HG03460 (cell line): ENCODE measurements at regions not wholly inside any gene's neighbourhood (a gene's known extent, or its start where the extent isn't known, plus 50 kb on each side); places are given as distances from the start of the nearest gene placed in this dataset.

Source experiments
- ATAC-seq: cut with Tn5 transposase; IDR thresholded peaks from one replicate; pipeline ENCODE4 v1.9.1; 2021; ENCODE audit not compliant: unreplicated experiment

DNA sequence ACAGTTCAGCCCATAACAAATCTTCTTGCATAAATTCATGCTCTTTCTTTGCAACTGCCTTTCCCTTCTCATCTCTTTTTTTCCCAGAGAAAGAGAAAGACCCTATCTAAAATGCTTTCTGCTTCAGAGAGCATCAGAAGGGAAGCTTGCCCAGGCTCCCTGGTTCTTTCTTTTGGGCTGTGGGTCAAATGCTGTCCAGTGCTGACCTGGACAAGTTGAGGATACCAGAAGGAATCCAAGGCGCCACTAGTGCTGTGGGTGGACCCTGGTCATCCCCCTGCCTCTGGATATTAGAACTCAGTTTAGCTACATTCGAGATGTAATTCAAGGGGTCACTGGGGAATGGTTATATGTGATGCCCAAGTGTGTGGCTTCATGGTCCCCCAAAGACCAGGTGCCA, 411.6 kb downstream of the RPS24 start:
- ATAC-seq = no peak

DNA sequence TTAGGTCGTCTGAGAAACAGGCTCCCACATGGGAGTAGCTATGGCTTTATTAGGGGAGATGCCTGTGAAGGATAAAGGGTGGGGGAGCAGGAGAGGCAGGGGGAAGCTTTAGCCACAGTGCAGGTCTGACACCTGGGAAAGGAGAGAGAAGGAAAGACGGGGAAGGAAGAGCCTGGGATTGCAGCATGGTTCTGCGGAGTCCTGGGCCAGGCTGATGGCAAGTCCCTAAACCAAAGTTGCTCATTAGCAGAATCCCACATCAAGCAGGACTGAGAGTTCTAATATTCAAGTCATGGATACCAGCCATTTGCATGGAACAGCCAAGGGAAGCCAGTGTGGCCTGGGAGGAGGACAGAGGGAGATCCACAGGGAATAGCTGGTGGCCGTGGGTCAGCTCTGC, 414.8 kb downstream of the RPS24 start:
- ATAC-seq = no peak

DNA sequence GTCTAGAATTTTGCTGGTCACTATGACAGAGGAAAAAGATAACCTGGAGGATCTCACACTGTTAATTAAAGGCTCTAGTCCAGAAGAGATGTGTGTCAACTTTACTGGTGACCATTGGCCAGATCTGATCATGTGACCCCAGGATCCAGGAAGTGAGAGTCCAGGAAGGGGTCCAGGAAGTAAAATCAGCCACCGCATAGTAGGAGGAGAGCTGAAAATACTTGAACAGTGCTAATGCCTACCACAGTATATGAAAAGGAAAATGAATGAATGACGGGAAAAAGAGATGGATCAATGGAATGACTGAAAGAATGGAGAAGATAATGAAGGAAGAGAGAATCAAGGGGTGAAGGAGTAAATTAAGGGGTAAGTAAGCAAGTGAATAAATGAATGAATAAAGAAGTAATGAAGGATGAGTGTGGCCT, 415.3 kb downstream of the RPS24 start:
- ATAC-seq = no peak

DNA sequence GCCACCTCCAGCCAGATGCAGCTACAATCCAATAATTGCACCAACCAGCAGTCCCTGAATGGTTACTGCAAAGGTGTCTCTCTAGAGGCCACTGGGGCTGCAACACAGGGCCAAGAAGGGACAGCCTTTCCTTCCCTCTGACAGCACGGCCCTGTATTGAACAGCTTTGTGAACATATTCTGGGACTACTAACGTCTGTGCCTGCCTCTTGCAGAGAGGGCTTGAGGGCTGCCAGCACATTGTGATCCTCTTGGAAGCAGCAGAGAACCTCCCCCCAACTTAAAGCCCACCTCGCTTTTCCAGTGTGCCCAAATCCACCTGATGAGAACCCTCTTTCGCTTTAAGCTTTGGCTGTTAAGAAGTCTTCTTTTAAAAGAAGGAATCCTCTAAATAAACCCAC, 415.9 kb downstream of the RPS24 start:
- no peak for ATAC-seq

DNA sequence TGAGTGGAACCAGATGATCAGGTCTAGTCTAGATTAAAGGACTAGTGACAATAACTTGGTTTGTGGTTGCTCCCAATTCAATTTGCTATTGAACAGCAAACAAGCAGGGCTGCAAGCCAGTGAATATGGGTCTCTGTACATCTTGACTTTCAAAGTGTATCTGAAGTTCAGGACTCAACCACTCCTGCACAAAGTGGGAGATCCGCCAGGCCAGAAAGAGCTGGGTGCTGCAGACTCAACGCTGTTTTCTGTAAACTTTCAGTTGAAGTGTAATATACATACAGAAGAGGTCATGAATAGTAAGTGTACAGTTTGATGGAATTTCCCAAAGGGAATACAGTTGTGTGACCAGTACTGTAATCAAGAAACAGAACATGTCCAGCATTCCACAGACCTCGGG, 416.6 kb downstream of the RPS24 start:
- ATAC-seq = no peak

DNA sequence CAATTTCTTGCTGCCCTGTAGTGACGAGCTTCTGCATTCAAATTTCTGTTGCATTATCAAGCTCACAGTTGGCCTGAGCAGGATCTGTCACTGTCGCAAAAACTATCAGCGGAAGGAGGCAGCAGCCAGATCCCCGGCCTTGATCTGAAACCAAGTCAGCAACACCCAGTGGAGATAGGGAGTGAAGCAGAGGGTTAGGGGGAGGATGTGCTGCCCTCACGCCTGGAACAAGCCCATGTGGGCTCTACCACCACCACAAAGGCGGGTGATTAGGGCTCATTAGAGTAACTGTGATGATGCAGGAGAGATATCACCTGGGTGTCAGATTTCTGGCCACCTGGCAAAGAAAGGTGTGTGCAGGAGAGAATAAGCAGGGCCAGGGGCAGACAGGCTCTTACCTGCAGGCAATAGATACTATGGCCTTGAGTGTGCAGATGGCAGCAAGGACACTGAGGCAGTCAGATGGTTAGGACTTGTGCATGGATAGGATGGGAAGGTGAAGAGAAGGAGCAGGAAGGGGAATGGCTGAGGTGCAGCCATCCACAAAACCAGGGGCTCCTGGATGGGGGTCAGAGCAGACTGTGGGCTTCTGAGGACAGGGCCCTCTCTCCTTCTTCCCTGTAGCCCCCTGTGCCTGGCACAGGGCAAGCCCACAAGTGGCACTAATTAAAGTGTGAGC, 417.3 kb downstream of the RPS24 start:
- ATAC-seq = no peak

DNA sequence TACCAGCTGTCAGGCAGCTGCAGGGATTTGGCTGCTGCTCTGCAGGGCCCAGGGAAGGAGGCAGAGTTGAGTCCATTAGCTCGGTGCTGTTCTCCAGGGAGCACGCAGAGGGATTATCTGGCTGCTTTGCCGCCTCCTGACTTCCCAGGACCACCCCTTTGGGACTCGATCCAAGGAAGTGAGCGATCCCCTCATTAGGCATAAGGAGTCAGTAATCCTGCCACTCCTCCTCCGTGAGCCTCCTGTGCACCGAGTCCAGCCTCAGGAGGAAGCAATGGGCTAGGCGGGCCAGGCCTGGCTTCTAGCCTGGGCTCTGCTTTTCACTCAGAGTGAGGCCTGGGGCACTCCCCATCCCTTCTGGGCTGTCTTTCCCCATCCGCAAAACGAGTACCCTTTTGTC, 417.9 kb downstream of the RPS24 start:
- ATAC-seq = no peak

DNA sequence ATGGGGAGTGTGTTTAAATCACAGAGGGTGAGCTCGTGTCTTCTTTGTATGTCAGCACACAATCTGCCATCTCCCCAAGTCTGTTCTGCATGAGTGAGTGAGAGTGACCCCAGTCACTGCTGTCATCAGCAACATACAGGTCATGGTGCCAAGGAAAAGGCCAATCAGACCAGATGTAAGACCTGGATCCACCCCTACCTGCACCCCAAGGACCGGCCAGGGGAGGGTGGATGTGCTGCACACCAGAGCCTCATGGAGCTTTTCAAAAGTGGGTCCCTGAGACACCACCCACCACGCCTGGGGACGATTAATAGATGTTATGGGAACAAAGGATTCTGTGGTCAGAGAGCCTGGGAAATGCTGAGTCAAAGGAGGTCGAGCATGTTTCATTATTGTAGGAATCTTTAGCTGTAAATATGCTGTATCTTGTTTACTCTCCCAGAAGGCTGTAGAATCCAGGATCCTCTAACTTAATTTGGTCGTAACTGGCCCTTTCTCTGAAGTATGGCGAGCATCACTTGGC, 420.5 kb downstream of the RPS24 start:
- no peak for ATAC-seq

DNA sequence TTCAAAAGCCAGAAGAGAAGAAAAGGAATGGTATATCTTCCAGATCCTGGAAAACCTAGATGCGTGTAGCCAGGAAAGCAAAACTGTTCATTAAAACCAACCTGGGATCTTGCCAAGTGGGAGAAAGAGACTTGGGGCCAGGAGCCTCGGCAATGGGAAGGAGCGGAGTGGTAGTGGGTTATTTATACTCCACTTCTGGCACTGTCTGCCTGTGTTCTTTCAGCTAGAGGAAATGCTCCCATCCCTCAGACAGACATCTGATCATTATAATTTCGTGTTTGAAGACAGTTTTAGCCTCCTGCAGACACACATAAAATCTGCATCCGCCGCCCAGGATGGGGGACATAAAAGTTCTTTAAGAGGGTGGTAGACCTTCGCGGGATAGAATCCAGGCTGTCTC, 421.6 kb downstream of the RPS24 start:
- no peak for ATAC-seq

DNA sequence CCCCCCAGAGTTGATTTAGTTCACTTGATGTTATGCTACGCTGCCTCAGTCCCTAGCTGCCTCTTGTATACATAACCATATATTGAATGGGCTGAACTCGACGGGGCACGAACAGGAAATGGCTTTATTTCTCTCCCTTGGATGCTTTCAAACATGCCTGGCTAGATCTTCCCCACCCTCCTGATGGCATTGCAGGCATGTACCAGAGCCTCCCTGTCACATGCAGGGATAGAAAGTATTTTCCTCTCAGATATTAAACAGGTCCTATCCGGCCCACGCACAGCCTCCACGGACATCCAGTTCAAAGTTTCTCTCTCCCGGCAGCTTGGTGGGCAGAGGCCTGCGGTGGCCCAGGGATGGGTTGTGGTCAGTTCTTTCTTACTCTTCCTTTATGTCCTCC, 422.1 kb downstream of the RPS24 start:
- no peak for ATAC-seq

DNA sequence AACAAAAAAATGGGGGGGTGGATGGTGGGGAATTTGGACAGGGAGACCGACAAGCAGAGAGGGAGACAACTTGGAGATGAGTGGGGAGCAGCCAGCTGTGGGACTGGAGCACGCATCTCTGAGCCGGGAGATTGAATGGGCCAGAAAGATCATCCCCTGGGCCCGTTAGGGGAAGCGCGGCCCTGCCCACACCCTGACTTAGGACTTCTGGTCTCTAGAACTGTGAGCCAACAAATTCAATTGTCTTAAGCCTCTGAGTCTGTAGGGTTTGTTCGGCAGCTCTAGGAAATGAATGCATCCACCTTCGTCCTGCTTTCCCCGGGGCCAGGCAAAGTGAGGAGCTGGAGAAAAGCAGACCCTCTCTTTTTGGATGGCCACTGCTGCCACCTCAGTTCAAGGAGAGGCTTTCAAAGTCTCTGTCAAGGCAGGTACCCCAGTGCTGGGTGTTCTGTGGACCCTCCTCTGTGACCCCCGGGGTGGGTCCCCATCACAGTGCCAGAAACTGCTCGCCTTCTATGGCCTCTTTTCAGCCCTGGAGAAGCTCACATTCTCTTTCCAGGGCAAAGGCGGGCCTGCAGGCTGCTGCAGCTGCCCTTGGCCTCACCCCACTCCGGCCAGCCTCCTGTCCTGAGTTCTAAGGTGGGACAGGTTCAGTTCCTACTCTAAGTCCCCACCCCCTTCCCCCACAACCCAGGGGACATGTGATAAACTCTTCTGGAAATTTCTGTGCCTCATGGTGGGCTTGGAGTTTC, 423.2 kb downstream of the RPS24 start:
- ATAC-seq = no peak

DNA sequence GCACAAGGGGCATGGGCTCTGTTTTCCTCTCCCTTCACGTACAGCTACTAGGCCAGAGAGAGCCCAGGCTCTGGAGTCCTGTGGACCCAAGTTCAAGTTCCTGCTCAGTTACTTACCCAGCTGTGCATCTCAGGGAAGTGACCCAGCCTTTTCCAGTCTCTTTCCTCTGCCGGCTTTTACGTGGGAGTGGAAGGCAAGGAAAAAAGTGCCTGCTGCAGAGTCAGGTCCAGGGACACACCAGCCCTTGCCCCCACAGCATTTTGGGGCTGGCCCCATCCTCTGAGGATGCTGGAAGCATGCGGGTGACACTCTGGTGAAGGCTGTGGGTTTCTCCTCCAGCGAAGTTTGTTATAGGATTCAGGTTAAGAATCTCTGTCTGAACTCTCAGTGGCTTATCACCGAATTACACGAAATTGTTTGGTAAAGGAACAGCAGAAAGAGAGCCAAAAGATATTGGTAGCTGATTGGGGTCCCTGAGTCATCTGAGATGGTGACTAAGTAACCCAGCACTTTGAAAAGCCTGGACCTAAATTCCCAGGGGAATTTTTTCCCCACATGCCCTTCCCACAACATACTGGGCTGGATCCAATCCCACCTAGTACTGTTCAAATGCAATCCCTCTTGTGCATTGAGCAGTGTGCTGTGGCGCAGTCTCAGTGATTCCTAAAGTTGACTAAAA, 424.3 kb downstream of the RPS24 start:
- ATAC-seq = no peak

DNA sequence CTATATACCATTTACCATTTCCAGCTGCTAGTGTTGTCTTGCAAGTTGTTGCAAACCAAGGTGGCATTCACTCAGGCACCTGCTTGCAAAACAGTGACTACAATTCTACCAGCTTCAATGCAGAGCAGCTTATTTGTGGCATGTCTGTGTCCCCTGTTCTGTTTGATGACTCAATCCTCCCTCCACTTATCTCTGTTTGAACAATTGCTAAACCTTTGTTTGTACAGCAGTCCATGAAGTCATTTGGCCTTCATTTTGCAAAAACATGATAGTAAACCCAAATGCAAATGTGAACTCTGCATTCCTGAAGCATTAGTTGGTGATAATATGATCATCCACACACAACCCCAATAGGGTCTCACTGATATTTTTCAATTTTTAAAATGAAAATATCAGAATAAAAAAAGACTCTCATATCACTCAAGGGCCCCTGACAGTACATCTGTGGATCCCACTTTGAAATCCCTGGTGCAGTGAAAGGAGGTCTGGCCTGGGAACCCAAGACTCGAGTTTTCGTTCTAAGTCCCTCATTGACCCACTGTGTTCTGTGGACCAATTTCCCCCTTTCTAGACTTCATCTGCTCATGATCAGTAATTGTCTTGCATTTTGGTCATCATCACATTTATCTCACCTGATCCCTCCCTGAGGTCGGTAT, 425.4 kb downstream of the RPS24 start:
- ATAC-seq = no peak

DNA sequence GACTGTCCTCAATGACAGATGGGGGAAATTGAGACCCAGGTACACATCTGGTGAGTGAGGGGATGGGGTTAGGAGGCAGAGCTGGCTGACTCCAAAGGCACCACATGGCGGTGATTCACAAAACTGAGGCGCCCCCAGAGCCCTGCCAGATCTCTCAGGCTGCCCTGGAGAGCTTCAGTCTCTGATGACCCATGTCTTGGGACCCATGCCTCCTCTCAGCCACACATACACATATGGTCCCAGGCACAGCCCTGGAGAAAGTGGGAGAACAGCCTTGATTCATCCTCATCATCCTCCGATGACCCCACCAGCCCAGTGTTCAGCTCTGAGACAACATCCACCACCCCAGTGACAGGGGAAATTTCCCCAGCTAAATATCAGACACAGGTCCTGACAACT, 426.0 kb downstream of the RPS24 start:
- ATAC-seq = no peak

DNA sequence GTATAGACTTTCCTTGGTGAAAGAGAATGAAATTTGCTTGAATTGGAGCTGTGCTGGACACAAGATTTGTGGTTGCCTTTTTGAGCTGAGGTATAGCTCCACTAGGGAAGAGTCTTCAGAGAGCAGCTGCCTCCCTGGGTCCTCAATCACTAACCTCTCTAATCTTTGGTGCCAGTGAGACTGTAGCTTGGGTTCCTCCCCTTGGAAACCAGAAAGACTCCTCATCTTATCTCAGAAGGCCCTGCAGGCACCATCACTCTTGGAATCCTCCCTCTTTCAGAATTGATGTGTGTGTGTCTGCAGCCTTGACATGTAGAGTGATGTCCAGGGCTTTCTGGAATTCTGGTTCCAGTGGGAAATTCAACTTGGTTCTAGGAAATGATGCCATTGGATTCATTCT, 426.5 kb downstream of the RPS24 start:
- no peak for ATAC-seq

DNA sequence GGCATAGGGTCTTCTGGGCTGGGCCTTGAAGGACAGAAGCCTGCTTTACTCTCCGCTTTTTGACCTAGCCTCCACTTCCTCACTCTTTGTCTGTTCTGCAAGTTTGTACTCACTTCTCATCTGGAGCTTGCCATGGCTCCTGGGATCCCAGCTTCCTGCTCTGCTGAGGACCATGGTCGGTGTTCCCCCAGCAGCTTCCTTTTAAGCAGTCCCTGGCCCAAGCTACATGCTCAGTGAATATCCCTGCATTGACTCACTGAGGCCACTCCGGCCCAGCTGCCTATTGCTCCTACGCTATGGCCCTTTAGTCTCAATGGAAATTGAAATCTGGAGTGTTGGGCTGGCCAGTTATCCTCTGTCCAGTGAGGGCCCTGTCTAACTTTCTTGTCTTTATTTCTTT, 427.7 kb downstream of the RPS24 start:
- ATAC-seq = no peak

DNA sequence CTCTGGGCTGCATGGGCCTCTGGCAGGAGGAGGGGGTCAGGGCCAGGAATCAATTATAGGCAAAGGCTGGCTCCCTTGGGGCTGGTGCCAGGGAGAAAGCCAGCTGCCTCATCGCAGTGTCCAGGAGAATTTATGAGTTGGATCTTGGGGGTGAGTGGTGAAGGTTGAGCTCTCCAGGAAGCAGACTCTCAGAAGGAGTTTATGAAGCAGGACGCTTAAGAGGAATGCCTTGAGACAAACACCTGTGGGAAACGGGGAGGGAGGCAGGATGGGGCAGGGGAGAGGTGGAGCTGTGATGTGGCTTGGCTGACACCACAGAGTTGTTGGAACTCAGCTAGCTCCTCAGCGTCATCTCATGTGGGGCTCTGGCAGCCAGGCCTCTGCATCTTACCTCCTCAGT, 428.5 kb downstream of the RPS24 start:
- no peak for ATAC-seq

DNA sequence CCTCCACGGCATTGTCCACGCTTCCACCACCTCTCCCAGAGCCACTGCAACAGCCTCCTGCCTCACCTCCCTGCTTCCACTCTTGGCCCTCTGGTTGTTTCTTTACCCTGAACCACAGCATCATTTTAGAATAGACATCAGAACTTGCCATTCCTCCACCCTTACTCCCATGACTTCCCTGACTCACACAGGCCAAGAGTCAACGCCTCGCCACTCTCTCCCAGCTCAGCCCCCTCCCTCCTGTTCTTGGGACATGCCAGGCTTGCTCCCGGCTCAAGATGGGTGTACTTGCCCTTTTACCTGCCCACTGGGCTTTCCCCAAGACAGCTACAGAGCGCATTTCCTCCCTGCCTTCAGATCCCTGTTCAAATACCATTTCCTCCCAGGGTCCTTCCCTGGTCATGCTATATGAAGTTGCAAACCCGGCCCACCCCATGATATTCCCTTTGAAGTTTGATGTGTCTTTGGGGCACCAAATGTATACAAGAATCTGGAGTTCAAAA, 429.1 kb downstream of the RPS24 start:
- ATAC-seq = no peak

DNA sequence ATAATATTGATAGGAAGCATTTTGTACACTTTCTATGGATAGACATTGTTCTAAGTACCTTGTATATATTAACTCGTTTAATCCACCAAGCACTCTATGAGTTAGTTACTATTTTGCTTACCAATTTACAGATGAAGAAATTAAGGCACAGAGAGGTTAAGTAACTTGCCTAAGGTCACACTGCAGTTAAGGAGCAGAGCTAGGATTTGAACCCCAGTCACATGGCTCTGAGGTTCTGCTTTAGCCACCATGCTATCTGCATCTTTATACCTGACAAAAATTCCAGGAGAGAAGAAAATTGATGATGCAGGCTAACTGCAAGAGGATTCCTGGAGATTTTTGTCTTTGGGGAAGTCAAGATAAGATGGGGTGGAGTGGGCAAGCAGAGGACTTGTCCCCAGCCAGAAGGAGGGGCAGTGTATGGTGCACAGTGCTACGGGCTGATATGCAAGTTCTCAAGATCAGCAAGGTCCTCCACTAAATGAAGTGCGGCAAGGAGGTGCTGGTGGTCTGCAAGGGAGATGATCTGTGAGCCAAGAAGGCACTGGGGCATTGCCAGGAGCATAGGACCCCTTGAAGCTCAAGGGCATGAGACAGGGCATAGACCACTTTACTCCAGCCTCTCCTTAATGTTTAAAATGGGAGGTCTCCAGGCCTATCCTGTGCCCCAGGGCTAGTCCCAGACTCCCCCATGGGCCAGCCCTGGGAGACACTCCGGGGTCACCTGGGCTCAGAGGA, 430.6 kb downstream of the RPS24 start:
- no peak for ATAC-seq

DNA sequence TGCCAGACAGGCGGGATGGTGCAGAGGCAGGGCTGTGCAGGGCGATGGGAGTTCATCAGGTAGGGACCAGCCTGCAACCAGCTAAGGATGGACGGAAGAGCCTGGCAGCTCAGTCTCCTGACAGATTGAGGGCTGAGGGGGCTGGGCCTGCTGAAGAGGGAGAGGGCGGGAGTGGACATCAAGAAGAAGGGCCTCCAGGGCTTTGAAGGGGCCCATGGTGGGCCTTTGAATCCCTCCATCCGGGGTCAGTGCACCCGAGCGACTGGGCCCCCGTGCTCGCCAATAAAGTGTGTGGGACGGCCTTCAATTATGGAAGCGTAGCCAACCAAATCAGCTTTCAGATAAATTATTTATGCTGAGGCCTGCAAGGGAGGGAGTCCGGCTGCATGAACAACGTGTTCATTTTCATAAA, 431.2 kb downstream of the RPS24 start:
- no peak for ATAC-seq

DNA sequence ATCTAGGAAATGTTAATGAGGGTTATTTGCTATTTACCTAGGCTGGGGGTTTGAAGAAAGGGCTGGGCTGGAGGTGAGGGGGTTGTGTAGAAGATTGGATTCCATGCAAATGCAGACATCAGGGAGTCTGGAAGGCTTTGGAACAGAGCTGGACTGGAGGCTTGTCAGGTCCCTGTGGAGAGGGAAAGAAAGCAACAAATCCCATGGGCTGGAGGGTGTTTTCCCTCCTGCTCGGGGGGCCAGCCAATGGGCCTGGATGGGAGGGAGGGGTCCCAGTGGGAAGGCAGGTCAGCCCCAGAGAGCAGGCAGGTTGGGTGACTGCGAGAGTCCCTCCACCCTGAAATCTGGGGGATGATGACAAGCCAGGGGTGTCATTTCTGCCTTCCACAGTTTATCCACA, 431.8 kb downstream of the RPS24 start:
- no peak for ATAC-seq
